ENCODE measurements at regions not wholly inside any gene's neighbourhood (a gene's known extent, or its start where the extent isn't known, plus 50 kb on each side); places are given as distances from the start of the nearest gene placed in this dataset.

DNA sequence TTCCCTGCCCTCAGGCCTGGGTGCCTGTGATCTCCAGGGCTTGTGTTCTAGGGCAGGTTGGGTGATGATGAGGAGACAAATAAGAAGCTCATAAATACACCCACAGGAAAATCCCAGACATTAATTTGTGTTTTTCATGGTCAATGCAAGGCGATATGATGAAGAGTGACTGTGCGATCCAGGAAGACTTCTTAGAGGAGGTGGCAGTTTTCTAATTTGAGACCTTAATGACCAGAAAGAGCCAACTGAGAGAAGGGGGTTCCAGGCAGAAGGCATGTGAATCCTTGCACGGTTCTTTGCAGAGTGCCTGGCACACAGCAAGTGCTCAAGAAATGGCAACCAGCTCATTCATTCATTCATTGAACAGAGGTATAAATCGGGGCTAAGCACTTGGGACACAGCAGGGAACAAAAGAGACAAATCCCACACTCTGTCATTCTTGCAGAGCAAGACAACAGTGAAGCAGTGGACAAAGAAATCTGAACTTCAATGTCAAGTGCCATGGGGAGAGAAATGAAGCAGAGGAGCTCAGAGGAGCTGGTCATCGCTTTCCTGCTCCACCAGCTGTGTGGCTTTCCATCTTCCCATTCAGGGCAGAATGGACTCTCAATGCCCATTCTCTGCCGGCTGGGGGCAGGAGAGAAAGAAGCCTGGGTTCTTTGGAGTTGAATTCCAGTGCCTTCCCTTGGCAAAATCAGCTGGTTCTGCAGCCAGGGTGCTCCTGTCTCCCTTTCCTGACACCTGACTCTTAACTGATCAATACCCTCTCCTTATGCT, 128.3 kb downstream of the AACS start:
- DNase-seq (ENCODE audit: low read depth in 2 of 2): no peak

DNA sequence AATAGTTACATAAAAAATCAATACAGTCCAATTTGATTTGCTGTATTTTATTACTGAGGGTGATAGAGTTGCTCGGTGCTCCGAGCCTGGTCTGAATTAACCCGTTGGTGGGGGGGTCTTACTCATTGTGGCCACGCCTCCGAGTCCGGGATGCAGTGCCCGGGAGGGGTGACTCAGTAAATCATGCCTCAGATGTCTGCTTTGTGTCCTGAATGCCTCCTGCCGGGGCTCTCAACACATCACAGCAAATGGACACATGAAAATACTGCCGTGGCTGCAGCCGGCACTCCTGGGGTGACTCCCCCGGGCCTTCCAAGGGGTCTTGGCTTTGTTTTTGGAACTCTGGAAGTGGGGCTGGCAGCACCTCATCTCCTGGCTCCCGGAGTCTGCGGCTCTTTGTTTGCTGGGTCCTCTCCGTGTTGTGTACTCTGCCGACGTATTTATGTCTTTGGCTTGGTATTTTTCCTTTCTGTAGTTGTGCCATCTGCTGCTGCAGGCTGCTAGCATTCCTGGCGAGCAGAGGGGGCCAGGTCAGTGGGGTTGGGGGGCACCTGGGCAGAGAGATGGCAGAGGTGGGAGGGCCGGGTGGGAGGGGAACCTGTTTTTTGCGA, 129.0 kb downstream of the AACS start:
- no peak for DNase-seq (ENCODE audit: low read depth in 2 of 2)

DNA sequence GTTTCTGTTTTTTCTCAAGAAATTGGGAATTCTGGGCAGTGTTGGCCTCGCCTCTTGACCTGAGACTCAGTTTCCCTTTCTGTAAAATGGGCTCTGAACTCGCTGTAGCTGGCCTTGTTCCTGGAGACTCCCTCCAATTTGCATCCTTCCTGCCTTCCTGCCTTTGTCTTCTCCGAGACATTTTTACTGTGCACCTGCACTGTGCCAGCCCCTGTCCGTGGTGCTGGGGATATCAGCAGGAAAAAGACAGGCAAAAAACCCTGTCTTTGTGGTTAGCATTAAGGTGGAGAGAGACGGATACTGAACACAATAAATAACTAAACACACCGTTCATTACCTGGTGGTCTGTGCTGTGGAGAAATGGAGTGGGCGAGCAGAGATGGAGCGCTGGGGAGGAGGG, 129.8 kb downstream of the AACS start:
- no peak for DNase-seq (ENCODE audit: low read depth in 2 of 2)

DNA sequence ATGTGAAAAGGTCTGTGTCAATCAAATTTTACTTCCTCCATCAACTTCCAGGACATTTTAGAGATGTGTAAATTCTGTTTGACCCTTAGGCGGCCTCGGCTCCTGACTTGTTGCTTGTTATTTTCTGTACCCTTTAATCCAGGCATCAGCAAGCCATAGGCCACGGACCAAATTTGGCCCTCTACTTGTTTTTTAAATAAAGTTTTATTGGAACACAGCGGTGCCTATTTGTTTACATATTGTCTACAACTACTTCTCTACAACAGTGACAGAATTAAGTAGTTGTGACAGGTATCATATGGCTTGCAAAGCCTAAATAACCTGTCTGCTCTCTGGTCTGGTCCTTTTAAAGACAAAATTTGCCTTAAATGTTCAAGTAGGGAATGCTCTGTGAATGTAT, 132.1 kb downstream of the AACS start:
- no peak for DNase-seq (ENCODE audit: low read depth in 2 of 2)

- DNase-seq (ENCODE audit: low read depth in 2 of 2): no peak
Measured at GRCh38 chr12:125198652-125199051, 133.4 kb downstream of the AACS start.

DNA sequence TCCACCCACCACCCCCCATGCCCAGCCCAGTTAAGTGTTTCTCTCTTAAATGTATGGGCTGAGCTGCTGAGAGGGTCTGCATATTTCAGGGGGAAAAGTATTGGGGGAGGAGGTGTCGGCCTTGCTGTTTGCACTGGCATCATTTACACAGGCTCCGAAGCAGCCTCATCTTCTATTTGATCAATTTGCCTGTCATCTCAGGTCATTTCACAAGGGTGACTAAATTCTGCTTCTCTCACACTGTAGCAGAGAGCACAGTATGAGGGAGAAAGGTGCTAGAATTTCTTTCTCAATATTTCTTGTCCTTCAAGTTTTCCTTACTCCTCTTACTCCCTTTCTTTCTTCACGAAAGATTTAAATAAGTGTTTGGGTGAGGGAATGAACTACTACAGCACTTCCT, 135.9 kb downstream of the AACS start:
- DNase-seq (ENCODE audit: low read depth in 2 of 2): no peak

DNA sequence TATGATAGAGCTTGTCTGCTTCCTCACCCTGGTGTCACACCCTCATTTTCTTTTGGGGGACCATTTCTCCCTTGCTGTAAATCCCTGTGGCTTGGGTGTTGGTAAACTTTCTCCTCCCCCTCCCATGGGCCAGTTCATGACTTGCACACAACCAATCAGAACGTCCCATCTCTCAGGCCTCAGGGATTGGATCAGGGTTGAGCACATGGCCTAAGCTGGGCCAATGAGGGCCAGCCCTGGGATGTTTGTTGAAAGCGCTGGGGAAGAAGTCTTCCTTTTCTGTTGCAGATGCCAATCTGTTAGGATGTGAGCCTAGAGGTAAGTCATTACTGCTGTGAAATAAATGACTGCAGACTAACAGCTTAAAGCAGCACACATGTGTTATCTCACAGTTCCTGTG, 136.7 kb downstream of the AACS start:
- DNase-seq (ENCODE audit: low read depth in 2 of 2): no peak

GRCh38 chr12:125202421-125202820, 137.2 kb downstream of the AACS start:
- no peak for DNase-seq (ENCODE audit: low read depth in 2 of 2)

GRCh38 chr12:125203145-125203765, 138.0 kb downstream of the AACS start:
- no peak for DNase-seq (ENCODE audit: low read depth in 2 of 2)

GRCh38 chr12:125205386-125205785, 140.2 kb downstream of the AACS start:
- no peak for DNase-seq (ENCODE audit: low read depth in 2 of 2)

GRCh38 chr12:125206711-125207110, 141.5 kb downstream of the AACS start:
- DNase-seq (ENCODE audit: low read depth in 2 of 2): no peak

DNA sequence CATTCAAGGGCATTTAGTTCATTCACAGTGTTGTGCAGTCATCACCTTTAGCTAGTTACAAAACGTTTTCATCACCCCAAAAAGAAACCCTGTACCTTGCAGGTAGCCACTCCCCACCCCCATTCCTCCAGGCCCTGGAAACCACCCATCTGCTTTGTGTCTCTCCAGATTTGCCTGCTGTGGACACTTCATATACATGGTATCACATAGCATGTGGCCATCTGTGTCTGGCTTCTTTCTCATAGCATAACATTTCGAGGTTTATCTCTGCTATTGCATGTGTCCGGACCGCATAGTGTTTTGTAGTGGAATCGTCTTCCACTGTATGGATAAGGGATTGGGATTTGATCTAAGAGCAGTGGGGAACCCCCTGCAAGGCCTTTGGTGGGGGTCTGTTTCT, 143.1 kb downstream of the AACS start:
- no peak for DNase-seq (ENCODE audit: low read depth in 2 of 2)

GRCh38 chr12:125208942-125209341, 143.7 kb downstream of the AACS start:
- no peak for DNase-seq (ENCODE audit: low read depth in 2 of 2)

DNA sequence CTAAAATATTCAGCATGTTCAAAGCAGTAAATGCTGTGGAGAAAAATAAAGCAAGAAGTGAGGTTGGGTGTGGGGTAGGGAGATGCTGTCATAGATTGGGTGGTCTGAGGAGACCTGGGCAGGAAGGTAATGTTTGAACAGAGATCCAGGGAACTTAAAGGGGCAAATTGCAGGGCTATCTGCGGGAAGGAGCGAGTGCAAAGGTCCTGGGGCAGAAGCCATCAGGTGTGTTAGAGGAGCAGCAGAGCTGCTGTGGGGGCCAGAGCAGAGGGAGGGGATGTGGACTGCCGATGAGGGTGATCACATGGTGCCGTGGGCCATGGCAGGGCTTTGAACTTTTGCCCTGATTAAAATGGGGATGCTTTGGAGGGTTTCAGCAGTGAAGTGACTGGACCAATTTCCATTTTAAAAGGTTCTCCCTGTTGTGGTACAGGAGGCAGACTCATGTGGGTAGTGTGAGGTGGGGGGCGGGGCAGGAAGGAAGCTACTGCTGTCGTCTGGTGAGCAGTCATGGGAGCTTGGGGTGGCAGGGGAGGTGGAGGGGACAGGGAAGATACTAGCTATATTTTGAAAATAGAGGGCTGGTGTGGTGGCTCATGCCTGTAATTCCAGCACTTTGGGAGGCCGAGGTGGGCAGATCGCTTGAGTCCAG, 145.0 kb downstream of the AACS start:
- no peak for DNase-seq (ENCODE audit: low read depth in 2 of 2)

DNA sequence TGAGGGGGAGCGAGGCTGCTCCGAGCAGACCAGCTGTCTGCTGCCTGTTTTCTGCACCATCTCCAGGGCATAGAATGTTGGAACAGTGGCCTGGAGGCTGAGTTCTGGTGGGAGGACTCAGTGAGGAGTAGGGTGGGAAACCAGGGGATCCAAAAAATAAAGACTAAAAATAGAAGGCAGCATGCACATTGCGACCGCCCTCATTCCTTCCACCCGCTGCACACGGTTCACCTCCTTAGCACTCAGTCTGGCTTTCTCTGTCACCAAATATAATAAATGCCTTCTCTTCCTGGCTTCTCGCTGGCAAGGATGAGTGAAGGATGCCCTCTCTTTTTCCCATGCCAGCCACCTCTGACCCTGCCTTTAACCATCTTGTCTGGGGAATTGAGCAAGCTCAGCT, 146.2 kb downstream of the AACS start:
- DNase-seq (ENCODE audit: low read depth in 2 of 2): no peak

- no peak for DNase-seq (ENCODE audit: low read depth in 2 of 2)
Measured at GRCh38 chr12:125214289-125214688, 149.1 kb downstream of the AACS start.

DNA sequence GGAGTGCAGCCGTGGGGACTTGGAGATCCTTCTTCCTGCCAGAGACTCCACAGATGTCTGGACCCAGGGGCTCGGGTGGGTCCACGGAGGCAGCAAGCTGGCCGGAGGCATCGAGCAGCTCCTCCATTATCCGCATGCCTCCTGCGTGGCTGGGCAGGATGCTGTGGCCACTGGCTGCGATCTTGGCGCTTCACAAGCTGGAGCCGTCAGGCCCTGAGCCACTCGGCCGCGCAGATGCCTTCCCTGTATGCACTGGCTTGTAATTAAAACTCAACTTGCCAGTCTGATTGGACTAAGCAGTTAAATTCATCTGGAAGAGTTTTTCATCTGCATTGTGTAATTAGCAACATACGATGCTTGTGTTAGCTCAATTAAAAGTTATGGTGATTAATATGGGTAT, 151.5 kb downstream of the AACS start:
- DNase-seq (ENCODE audit: low read depth in 2 of 2): no peak

- DNase-seq (ENCODE audit: low read depth in 2 of 2): no peak
Measured at GRCh38 chr12:125217308-125217707, 152.1 kb downstream of the AACS start.

- no peak for DNase-seq (ENCODE audit: low read depth in 2 of 2)
Measured at GRCh38 chr12:125218952-125219351, 153.7 kb downstream of the AACS start.

- DNase-seq (ENCODE audit: low read depth in 2 of 2): no peak
Measured at GRCh38 chr12:125220404-125221273, 155.4 kb downstream of the AACS start.

DNA sequence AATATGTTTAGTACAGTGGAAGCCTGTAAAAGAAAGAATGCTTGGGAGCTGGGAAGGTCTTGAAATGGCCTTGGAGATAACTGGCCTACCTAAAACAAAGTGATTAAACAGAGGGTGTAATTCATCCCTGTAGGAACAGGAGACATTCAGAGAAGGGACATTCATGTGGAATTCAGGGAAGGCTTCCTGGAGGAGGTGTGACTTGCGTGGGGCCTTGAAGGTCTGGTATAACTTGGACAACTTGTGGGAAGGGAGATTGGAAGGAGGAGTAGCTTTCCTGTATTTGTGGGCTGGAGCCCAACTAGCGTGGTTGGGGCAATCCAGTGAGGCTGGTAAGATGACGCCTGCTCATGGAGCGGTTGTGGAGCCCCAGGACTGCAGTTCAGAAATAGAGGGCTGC, 156.4 kb downstream of the AACS start:
- DNase-seq (ENCODE audit: low read depth in 2 of 2): no peak

DNA sequence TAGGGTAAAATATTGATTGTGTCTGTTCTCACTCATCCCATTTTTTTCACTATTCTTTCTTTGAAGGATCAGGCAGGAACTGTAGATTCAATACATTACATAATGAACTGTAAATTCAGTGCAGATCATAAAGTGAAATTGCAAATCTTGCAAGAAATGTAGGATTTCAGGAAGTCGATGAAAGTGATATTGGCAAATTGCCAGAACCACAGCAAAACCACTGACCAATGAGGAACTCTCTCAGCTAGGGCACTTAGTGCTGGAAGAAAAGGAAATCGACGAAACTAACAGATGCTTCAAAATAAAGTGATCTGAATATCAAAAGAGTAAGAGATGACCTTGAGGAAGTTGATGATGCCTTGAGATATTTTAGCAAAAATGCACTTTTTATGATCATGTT, 157.6 kb downstream of the AACS start:
- DNase-seq (ENCODE audit: low read depth in 2 of 2): no peak
